Neural progenitor cell (in vitro differentiated cells): ENCODE measurements at regions not wholly inside any gene's neighbourhood (a gene's known extent, or its start where the extent isn't known, plus 50 kb on each side); places are given as distances from the start of the nearest gene placed in this dataset.

ENCODE experiments used
- DNase-seq: peaks from one replicate; pipeline ENCODE4 v3.0.0-alpha.2; 2016; ENCODE audit warnings: low spot score
- H2AFZ ChIP-seq: fragments of 200-600 bp; sonication (generic); replicated peaks from 2 replicates; pipeline ENCODE4 v1.6.1; 2016; ENCODE audit warnings: antibody characterized with exemption
- H3F3A ChIP-seq: fragments of 200-600 bp; sonication (generic); 2 replicates; pipeline ENCODE4 v1.6.1; 2016; ENCODE audit warnings: antibody characterized with exemption, low read depth
- H3K27ac ChIP-seq: fragments of 200-600 bp; sonication (generic); 2 replicates; pipeline ENCODE4 v1.5.1; 2016; ENCODE audit warnings: mild to moderate bottlenecking
- H3K27me3 ChIP-seq: fragments of 200-600 bp; sonication (generic); 2 replicates; pipeline ENCODE4 v1.6.1; 2016; ENCODE audit warnings: mild to moderate bottlenecking, moderate library complexity
- H3K36me3 ChIP-seq: fragments of 200-600 bp; sonication (generic); 2 replicates; pipeline ENCODE4 v1.5.1; 2016
- H3K4me1 ChIP-seq: fragments of 200-600 bp; sonication (generic); 2 replicates; pipeline ENCODE4 v1.6.1; 2016; ENCODE audit warnings: mixed run types
- H3K4me2 ChIP-seq: fragments of 200-600 bp; sonication (generic); 2 replicates; pipeline ENCODE4 v1.6.1; 2016
- H3K4me3 ChIP-seq: fragments of 200-600 bp; sonication (generic); 2 replicates; pipeline ENCODE4 v1.5.1; 2016
- H3K79me2 ChIP-seq: fragments of 200-600 bp; sonication (generic); 2 replicates; pipeline ENCODE4 v1.6.1; 2016; ENCODE audit warnings: low read depth
- H3K9ac ChIP-seq: fragments of 200-600 bp; sonication (generic); 2 replicates; pipeline ENCODE4 v1.6.1; 2016
- H3K9me3 ChIP-seq: fragments of 200-600 bp; sonication (generic); 2 replicates; pipeline ENCODE4 v1.5.1; 2016; ENCODE audit warnings: low read depth
- H4K20me1 ChIP-seq: fragments of 200-600 bp; sonication (generic); 2 replicates; pipeline ENCODE4 v1.6.1; 2016; ENCODE audit warnings: low read depth
- H3K27ac Mint-ChIP-seq: 3 replicates; pipeline ENCODE4 v1.8.0; 2021; ENCODE audit warnings: mixed read lengths
- H3K27me3 Mint-ChIP-seq: 2 replicates; pipeline ENCODE4 v1.8.0; 2022; ENCODE audit warnings: low read depth, mild to moderate bottlenecking, inconsistent platforms, moderate library complexity, mixed read lengths; ENCODE audit not compliant: insufficient read depth
- H3K36me3 Mint-ChIP-seq: 3 replicates; pipeline ENCODE4 v1.8.0; 2021; ENCODE audit warnings: mixed read lengths
- H3K4me1 Mint-ChIP-seq: 3 replicates; pipeline ENCODE4 v1.8.0; 2021; ENCODE audit warnings: mixed read lengths
- H3K4me3 Mint-ChIP-seq: 3 replicates; pipeline ENCODE4 v1.8.0; 2021; ENCODE audit warnings: mild to moderate bottlenecking, moderate library complexity, mixed read lengths
- H3K9me3 Mint-ChIP-seq: 3 replicates; pipeline ENCODE4 v1.8.0; 2020; ENCODE audit warnings: mixed read lengths
- CTCF ChIP-seq: fragments of 200-600 bp; sonication (generic); IDR thresholded peaks from 2 replicates; pipeline ENCODE4 v1.5.1; 2017; ENCODE audit warnings: antibody characterized with exemption, mild to moderate bottlenecking
- EZH2 ChIP-seq: fragments of 200-600 bp; sonication (generic); IDR thresholded peaks from 2 replicates; pipeline ENCODE4 v1.6.1; 2017; ENCODE audit warnings: antibody characterized with exemption, mild to moderate bottlenecking, moderate library complexity
- EZH2phosphoT487 ChIP-seq: fragments of 200-600 bp; sonication (generic); IDR thresholded peaks from 2 replicates; pipeline ENCODE4 v1.6.1; 2017; ENCODE audit warnings: antibody characterized with exemption

GRCh38 chr4:25500626-25501316 lies 123.7 kb downstream of the ANAPC4 start:
- H3K27me3 Mint-ChIP-seq = peaks cover 3% of the 10 kb centered on the region
- Histone ChIP-seq H3K79me2 (no peaks in the 10 kb centered on the region), H2AFZ (no peak overlapping the region), H3K36me3 (no peaks in the 10 kb centered on the region), H3K4me2 (no peak overlapping the region), H3K4me1 (no peaks in the 10 kb centered on the region), H3K4me3 (no peak overlapping the region), H3K9me3 (no peaks in the 10 kb centered on the region), H4K20me1 (no peaks in the 10 kb centered on the region), H3K27me3 (no peaks in the 10 kb centered on the region), H3F3A (no peaks in the 10 kb centered on the region), H3K27ac (no peak overlapping the region), H3K9ac (no peak overlapping the region)
- H3K4me1 Mint-ChIP-seq = peaks cover 5% of the 10 kb centered on the region
- H3K9me3 Mint-ChIP-seq = peaks cover 2% of the 10 kb centered on the region
- TF ChIP-seq CTCF (no peak), EZH2phosphoT487 (no peak), EZH2 (no peak)
- peak overlapping the region; percentile 37 for H3K27ac Mint-ChIP-seq
- H3K36me3 Mint-ChIP-seq = no peaks in the 10 kb centered on the region
- peak; percentile 38 for DNase-seq
- H3K4me3 Mint-ChIP-seq = no peak overlapping the region

- Histone ChIP-seq H3K9me3 (no peaks in the 10 kb centered on the region), H3K36me3 (no peaks in the 10 kb centered on the region), H3K9ac (no peak overlapping the region), H3K27ac (no peak overlapping the region), H3K4me2 (no peak overlapping the region), H3K27me3 (no peaks in the 10 kb centered on the region), H3K4me3 (no peak overlapping the region), H4K20me1 (no peaks in the 10 kb centered on the region), H3K79me2 (no peaks in the 10 kb centered on the region), H2AFZ (no peak overlapping the region), H3F3A (no peaks in the 10 kb centered on the region), H3K4me1 (no peaks in the 10 kb centered on the region)
- TF ChIP-seq EZH2phosphoT487 = no peak
- peaks cover 3% of the 10 kb centered on the region for H3K27me3 Mint-ChIP-seq
- H3K36me3 Mint-ChIP-seq = no peaks in the 10 kb centered on the region
- H3K4me1 Mint-ChIP-seq = peaks cover 5% of the 10 kb centered on the region
- H3K27ac Mint-ChIP-seq = no peak overlapping the region
- H3K4me3 Mint-ChIP-seq = no peak overlapping the region
- no peak for DNase-seq
- no peaks in the 10 kb centered on the region for H3K9me3 Mint-ChIP-seq
These were observed 125.1 kb downstream of the ANAPC4 start for GRCh38 chr4:25502115-25502514.

GRCh38 chr4:25503779-25504178 lies 126.7 kb downstream of the ANAPC4 start:
- H3K36me3 ChIP-seq = no peaks in the 10 kb centered on the region
- Mint-ChIP-seq H3K27me3 (no peaks in the 10 kb centered on the region), H3K9me3 (no peaks in the 10 kb centered on the region), H3K27ac (no peak overlapping the region), H3K4me3 (no peak overlapping the region), H3K36me3 (no peaks in the 10 kb centered on the region), H3K4me1 (peaks cover 5% of the 10 kb centered on the region)
- no peak for DNase-seq
- H3K79me2 ChIP-seq = no peaks in the 10 kb centered on the region
- no peaks in the 10 kb centered on the region for H3K4me1 ChIP-seq
- H4K20me1 ChIP-seq = no peaks in the 10 kb centered on the region
- H3K4me3 ChIP-seq = no peak overlapping the region
- H3K27me3 ChIP-seq = no peaks in the 10 kb centered on the region
- H3K4me2 ChIP-seq = no peak overlapping the region
- no peak overlapping the region for H3K27ac ChIP-seq
- no peak overlapping the region for H2AFZ ChIP-seq
- H3K9me3 ChIP-seq = no peaks in the 10 kb centered on the region
- no peak overlapping the region for H3K9ac ChIP-seq
- TF ChIP-seq EZH2 = no peak
- TF ChIP-seq EZH2phosphoT487 = no peak
- no peaks in the 10 kb centered on the region for H3F3A ChIP-seq

GRCh38 chr4:25504932-25505636 lies 128.0 kb downstream of the ANAPC4 start:
- no peaks in the 10 kb centered on the region for H3K27me3 Mint-ChIP-seq
- H3F3A ChIP-seq = no peaks in the 10 kb centered on the region
- no peak for TF ChIP-seq CTCF
- H3K9me3 Mint-ChIP-seq = no peaks in the 10 kb centered on the region
- no peak overlapping the region for H3K27ac ChIP-seq
- no peaks in the 10 kb centered on the region for H4K20me1 ChIP-seq
- H3K9me3 ChIP-seq = no peaks in the 10 kb centered on the region
- no peaks in the 10 kb centered on the region for H3K79me2 ChIP-seq
- no peak overlapping the region for H3K9ac ChIP-seq
- no peak overlapping the region for H3K4me3 Mint-ChIP-seq
- no peaks in the 10 kb centered on the region for H3K27me3 ChIP-seq
- no peak overlapping the region for H3K4me3 ChIP-seq
- no peaks in the 10 kb centered on the region for H3K36me3 Mint-ChIP-seq
- no peak overlapping the region for H3K4me2 ChIP-seq
- peaks cover 5% of the 10 kb centered on the region for H3K4me1 Mint-ChIP-seq
- H3K27ac Mint-ChIP-seq = no peak overlapping the region
- no peak overlapping the region for H2AFZ ChIP-seq
- H3K4me1 ChIP-seq = no peaks in the 10 kb centered on the region
- DNase-seq = no peak
- no peaks in the 10 kb centered on the region for H3K36me3 ChIP-seq
